GM23338 (cell line): ENCODE measurements at regions not wholly inside any gene's neighbourhood (a gene's known extent, or its start where the extent isn't known, plus 50 kb on each side); places are given as distances from the start of the nearest gene placed in this dataset.

ENCODE experiments used
- ATAC-seq: fragments of 200-7000 bp; cut with Tn5 transposase; 3 replicates; pipeline ENCODE4 v1.9.1; 2020
- DNase-seq: peaks from one replicate; pipeline ENCODE4 v3.0.0-alpha.2; 2015; ENCODE audit warnings: low spot score
- H2AFZ ChIP-seq: fragments of 200-600 bp; sonication (generic); 2 replicates; pipeline ENCODE4 v1.8.0; 2016; ENCODE audit warnings: antibody characterized with exemption, mild to moderate bottlenecking, moderate library complexity
- H3F3A ChIP-seq: fragments of 200-600 bp; sonication (generic); replicated peaks from 2 replicates; pipeline ENCODE4 v1.8.0; 2017; ENCODE audit warnings: antibody characterized with exemption, mixed run types, low read depth
- H3K27ac ChIP-seq: fragments of 200-600 bp; sonication (generic); 2 replicates; pipeline ENCODE4 v1.6.1; 2016; ENCODE audit warnings: low read depth
- H3K27me3 ChIP-seq: fragments of 200-600 bp; sonication (generic); 2 replicates; pipeline ENCODE4 v1.8.0; 2016; ENCODE audit warnings: mild to moderate bottlenecking, mixed run types, moderate library complexity; ENCODE audit not compliant: insufficient read depth
- H3K36me3 ChIP-seq: fragments of 200-600 bp; sonication (generic); 2 replicates; pipeline ENCODE4 v1.8.0; 2016; ENCODE audit warnings: mild to moderate bottlenecking; ENCODE audit not compliant: insufficient read depth
- H3K4me1 ChIP-seq: fragments of 200-600 bp; sonication (generic); 2 replicates; pipeline ENCODE4 v1.8.0; 2016; ENCODE audit warnings: mild to moderate bottlenecking, moderate library complexity; ENCODE audit not compliant: insufficient read depth
- H3K4me2 ChIP-seq: fragments of 200-600 bp; sonication (generic); 2 replicates; pipeline ENCODE4 v1.7.1; 2017; ENCODE audit warnings: mixed run types
- H3K4me3 ChIP-seq: fragments of 200-600 bp; sonication (generic); 2 replicates; pipeline ENCODE4 v1.6.1; 2016; ENCODE audit warnings: mixed run types
- H3K79me2 ChIP-seq: fragments of 200-600 bp; sonication (generic); replicated peaks from 2 replicates; pipeline ENCODE4 v1.8.0; 2017; ENCODE audit warnings: mild to moderate bottlenecking; ENCODE audit not compliant: insufficient read depth
- H3K9me2 ChIP-seq: fragments of 200-600 bp; sonication (generic); 2 replicates; pipeline ENCODE4 v1.8.0; 2017; ENCODE audit not compliant: insufficient read depth
- H4K20me1 ChIP-seq: fragments of 200-600 bp; sonication (generic); replicated peaks from 2 replicates; pipeline ENCODE4 v1.8.0; 2017; ENCODE audit warnings: mild to moderate bottlenecking; ENCODE audit not compliant: insufficient read depth
- H3K27ac Mint-ChIP-seq: 2 replicates; pipeline ENCODE4 v1.8.0; 2020; ENCODE audit warnings: inconsistent platforms, mild to moderate bottlenecking, moderate library complexity, mixed read lengths
- H3K27me3 Mint-ChIP-seq: 3 replicates; pipeline ENCODE4 v1.8.0; 2022; ENCODE audit warnings: low read depth, mild to moderate bottlenecking, moderate library complexity, mixed read lengths, inconsistent platforms; ENCODE audit not compliant: insufficient read depth, poor library complexity
- H3K36me3 Mint-ChIP-seq: 3 replicates; pipeline ENCODE4 v1.8.0; 2021; ENCODE audit warnings: low read depth, mild to moderate bottlenecking, inconsistent platforms, moderate library complexity, mixed read lengths
- H3K4me1 Mint-ChIP-seq: 3 replicates; pipeline ENCODE4 v1.8.0; 2020; ENCODE audit warnings: mild to moderate bottlenecking, inconsistent platforms, mixed read lengths
- H3K4me3 Mint-ChIP-seq: 3 replicates; pipeline ENCODE4 v1.8.0; 2021; ENCODE audit warnings: moderate library complexity, mild to moderate bottlenecking, inconsistent platforms, mixed read lengths
- H3K9me3 Mint-ChIP-seq: 3 replicates; pipeline ENCODE4 v1.8.0; 2020; ENCODE audit warnings: moderate library complexity, mild to moderate bottlenecking, inconsistent platforms, mixed read lengths
- CREB1 ChIP-seq: fragments of 250-450 bp; sonication (Bioruptor Pico); IDR thresholded peaks from 2 replicates; pipeline ENCODE4 v1.5.0; 2020; ENCODE audit warnings: low read depth, mild to moderate bottlenecking, moderate library complexity
- EZH2 ChIP-seq: fragments of 200-600 bp; sonication (generic); IDR thresholded peaks from one replicate; pipeline ENCODE4 v1.8.0; 2017; ENCODE audit warnings: antibody characterized with exemption, mild to moderate bottlenecking, low read depth; ENCODE audit not compliant: unreplicated experiment
- EZH2phosphoT487 ChIP-seq: fragments of 200-600 bp; sonication (generic); IDR thresholded peaks from one replicate; pipeline ENCODE4 v1.8.1; 2018; ENCODE audit warnings: antibody characterized with exemption; ENCODE audit not compliant: unreplicated experiment
- JUNB ChIP-seq: IDR thresholded peaks from one replicate; pipeline ENCODE4 v1.6.1; 2016; ENCODE audit warnings: antibody characterized with exemption; ENCODE audit not compliant: unreplicated experiment
- NANOG ChIP-seq: IDR thresholded peaks from 2 replicates; pipeline ENCODE4 v1.6.1; 2016; ENCODE audit warnings: antibody characterized with exemption, borderline replicate concordance
- POLR2AphosphoS5 ChIP-seq: IDR thresholded peaks from 2 replicates; pipeline ENCODE4 v1.6.1; 2016; ENCODE audit warnings: antibody characterized with exemption, low read depth
- STAT1 ChIP-seq: IDR thresholded peaks from one replicate; pipeline ENCODE4 v1.6.1; 2016; ENCODE audit warnings: antibody characterized with exemption; ENCODE audit not compliant: unreplicated experiment
- ZNF114 ChIP-seq: fragments of 250-450 bp; sonication (Bioruptor Pico); IDR thresholded peaks from 2 replicates; pipeline ENCODE4 v1.5.0; 2020; ENCODE audit warnings: mild to moderate bottlenecking, moderate library complexity
- TF ChIP-seq, protein P1 (sequence below): IDR thresholded peaks from one replicate; pipeline ENCODE4 v1.6.1; 2018; ENCODE audit warnings: antibody characterized with exemption; ENCODE audit not compliant: unreplicated experiment
- TF ChIP-seq, protein P2 (sequence below), 2 experiments: fragments of 200-600 bp in 1 of 2; sonication (generic) in 1 of 2; conservative IDR thresholded peaks; 2 replicates each; pipeline versions ENCODE4 v1.5.1 to v1.6.1; 2016 to 2017; ENCODE audit warnings: antibody characterized with exemption in 2 of 2, low read depth in 2 of 2, mild to moderate bottlenecking in 2 of 2, moderate library complexity in 1 of 2
- TF ChIP-seq, protein P3 (sequence below): IDR thresholded peaks from 2 replicates; pipeline ENCODE4 v1.6.1; 2016; ENCODE audit warnings: antibody characterized with exemption
- TF ChIP-seq, protein P4 (sequence below): fragments of 250-450 bp; sonication (Bioruptor Pico); IDR thresholded peaks from 2 replicates; pipeline ENCODE4 v1.5.0; 2020; ENCODE audit warnings: mild to moderate bottlenecking, moderate library complexity

DNA sequence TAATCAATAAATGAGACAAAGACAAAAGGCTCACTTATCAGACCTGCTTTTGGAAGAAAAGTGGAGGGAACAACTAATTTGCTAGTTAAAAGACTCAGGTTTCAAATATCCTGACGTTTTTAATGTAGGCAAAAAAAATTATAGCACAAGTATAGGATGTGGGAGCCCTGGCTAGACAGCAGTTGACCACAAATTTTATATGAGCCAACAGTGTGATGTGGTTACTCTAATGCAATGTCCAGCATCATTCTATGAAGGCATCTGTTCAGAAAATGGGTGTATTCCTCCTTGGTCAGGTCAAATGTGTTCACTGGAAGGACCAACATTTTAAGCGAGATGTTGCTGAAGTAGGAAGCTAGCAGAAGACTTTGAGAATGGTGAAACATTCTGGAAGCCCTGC is 237.4 kb downstream of the MAP2K6 start:
- H3K79me2 ChIP-seq, result no peaks in the 10 kb centered on the region
- no peaks in the 10 kb centered on the region for H3K27me3 ChIP-seq
- H3K27ac ChIP-seq, result no peak overlapping the region
- no peak for DNase-seq
- H4K20me1 ChIP-seq, result no peaks in the 10 kb centered on the region
- H2AFZ ChIP-seq, result no peak overlapping the region
- peaks cover 10% of the 10 kb centered on the region; the same call in 1 of the 2 replicates for H3K9me2 ChIP-seq
- ATAC-seq, result no peak
- H3K4me1 ChIP-seq, result no peaks in the 10 kb centered on the region
- no peaks in the 10 kb centered on the region for H3F3A ChIP-seq
- no peaks in the 10 kb centered on the region for H3K27me3 Mint-ChIP-seq
- H3K36me3 Mint-ChIP-seq, result no peaks in the 10 kb centered on the region
- no peak overlapping the region for H3K4me2 ChIP-seq
- peaks cover 4% of the 10 kb centered on the region; the same call in 1 of the 2 replicates for H3K36me3 ChIP-seq
- H3K4me3 Mint-ChIP-seq, result no peak overlapping the region
- no peak overlapping the region for H3K4me3 ChIP-seq
- H3K4me1 Mint-ChIP-seq, result peaks cover 3% of the 10 kb centered on the region; the same call in 2 of the 3 replicates
- H3K27ac Mint-ChIP-seq, result no peak overlapping the region
- TF ChIP-seq NANOG (no peak), EZH2phosphoT487 (no peak), ZNF114 (CRISPR knock-in tag) (no peak), JUNB (no peak), STAT1 (no peak), CREB1 (no peak), EZH2 (no peak), POLR2AphosphoS5 (no peak)
- TF ChIP-seq, protein P1, sequence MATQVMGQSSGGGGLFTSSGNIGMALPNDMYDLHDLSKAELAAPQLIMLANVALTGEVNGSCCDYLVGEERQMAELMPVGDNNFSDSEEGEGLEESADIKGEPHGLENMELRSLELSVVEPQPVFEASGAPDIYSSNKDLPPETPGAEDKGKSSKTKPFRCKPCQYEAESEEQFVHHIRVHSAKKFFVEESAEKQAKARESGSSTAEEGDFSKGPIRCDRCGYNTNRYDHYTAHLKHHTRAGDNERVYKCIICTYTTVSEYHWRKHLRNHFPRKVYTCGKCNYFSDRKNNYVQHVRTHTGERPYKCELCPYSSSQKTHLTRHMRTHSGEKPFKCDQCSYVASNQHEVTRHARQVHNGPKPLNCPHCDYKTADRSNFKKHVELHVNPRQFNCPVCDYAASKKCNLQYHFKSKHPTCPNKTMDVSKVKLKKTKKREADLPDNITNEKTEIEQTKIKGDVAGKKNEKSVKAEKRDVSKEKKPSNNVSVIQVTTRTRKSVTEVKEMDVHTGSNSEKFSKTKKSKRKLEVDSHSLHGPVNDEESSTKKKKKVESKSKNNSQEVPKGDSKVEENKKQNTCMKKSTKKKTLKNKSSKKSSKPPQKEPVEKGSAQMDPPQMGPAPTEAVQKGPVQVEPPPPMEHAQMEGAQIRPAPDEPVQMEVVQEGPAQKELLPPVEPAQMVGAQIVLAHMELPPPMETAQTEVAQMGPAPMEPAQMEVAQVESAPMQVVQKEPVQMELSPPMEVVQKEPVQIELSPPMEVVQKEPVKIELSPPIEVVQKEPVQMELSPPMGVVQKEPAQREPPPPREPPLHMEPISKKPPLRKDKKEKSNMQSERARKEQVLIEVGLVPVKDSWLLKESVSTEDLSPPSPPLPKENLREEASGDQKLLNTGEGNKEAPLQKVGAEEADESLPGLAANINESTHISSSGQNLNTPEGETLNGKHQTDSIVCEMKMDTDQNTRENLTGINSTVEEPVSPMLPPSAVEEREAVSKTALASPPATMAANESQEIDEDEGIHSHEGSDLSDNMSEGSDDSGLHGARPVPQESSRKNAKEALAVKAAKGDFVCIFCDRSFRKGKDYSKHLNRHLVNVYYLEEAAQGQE, result no peak
- TF ChIP-seq, protein P2, sequence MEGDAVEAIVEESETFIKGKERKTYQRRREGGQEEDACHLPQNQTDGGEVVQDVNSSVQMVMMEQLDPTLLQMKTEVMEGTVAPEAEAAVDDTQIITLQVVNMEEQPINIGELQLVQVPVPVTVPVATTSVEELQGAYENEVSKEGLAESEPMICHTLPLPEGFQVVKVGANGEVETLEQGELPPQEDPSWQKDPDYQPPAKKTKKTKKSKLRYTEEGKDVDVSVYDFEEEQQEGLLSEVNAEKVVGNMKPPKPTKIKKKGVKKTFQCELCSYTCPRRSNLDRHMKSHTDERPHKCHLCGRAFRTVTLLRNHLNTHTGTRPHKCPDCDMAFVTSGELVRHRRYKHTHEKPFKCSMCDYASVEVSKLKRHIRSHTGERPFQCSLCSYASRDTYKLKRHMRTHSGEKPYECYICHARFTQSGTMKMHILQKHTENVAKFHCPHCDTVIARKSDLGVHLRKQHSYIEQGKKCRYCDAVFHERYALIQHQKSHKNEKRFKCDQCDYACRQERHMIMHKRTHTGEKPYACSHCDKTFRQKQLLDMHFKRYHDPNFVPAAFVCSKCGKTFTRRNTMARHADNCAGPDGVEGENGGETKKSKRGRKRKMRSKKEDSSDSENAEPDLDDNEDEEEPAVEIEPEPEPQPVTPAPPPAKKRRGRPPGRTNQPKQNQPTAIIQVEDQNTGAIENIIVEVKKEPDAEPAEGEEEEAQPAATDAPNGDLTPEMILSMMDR (conservative IDR thresholded peaks at IDR 0.05; ENCODE audit: low read depth in 2 of 2), result no peak
- TF ChIP-seq, protein P3, sequence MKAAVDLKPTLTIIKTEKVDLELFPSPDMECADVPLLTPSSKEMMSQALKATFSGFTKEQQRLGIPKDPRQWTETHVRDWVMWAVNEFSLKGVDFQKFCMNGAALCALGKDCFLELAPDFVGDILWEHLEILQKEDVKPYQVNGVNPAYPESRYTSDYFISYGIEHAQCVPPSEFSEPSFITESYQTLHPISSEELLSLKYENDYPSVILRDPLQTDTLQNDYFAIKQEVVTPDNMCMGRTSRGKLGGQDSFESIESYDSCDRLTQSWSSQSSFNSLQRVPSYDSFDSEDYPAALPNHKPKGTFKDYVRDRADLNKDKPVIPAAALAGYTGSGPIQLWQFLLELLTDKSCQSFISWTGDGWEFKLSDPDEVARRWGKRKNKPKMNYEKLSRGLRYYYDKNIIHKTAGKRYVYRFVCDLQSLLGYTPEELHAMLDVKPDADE, result no peak
- TF ChIP-seq, protein P4, sequence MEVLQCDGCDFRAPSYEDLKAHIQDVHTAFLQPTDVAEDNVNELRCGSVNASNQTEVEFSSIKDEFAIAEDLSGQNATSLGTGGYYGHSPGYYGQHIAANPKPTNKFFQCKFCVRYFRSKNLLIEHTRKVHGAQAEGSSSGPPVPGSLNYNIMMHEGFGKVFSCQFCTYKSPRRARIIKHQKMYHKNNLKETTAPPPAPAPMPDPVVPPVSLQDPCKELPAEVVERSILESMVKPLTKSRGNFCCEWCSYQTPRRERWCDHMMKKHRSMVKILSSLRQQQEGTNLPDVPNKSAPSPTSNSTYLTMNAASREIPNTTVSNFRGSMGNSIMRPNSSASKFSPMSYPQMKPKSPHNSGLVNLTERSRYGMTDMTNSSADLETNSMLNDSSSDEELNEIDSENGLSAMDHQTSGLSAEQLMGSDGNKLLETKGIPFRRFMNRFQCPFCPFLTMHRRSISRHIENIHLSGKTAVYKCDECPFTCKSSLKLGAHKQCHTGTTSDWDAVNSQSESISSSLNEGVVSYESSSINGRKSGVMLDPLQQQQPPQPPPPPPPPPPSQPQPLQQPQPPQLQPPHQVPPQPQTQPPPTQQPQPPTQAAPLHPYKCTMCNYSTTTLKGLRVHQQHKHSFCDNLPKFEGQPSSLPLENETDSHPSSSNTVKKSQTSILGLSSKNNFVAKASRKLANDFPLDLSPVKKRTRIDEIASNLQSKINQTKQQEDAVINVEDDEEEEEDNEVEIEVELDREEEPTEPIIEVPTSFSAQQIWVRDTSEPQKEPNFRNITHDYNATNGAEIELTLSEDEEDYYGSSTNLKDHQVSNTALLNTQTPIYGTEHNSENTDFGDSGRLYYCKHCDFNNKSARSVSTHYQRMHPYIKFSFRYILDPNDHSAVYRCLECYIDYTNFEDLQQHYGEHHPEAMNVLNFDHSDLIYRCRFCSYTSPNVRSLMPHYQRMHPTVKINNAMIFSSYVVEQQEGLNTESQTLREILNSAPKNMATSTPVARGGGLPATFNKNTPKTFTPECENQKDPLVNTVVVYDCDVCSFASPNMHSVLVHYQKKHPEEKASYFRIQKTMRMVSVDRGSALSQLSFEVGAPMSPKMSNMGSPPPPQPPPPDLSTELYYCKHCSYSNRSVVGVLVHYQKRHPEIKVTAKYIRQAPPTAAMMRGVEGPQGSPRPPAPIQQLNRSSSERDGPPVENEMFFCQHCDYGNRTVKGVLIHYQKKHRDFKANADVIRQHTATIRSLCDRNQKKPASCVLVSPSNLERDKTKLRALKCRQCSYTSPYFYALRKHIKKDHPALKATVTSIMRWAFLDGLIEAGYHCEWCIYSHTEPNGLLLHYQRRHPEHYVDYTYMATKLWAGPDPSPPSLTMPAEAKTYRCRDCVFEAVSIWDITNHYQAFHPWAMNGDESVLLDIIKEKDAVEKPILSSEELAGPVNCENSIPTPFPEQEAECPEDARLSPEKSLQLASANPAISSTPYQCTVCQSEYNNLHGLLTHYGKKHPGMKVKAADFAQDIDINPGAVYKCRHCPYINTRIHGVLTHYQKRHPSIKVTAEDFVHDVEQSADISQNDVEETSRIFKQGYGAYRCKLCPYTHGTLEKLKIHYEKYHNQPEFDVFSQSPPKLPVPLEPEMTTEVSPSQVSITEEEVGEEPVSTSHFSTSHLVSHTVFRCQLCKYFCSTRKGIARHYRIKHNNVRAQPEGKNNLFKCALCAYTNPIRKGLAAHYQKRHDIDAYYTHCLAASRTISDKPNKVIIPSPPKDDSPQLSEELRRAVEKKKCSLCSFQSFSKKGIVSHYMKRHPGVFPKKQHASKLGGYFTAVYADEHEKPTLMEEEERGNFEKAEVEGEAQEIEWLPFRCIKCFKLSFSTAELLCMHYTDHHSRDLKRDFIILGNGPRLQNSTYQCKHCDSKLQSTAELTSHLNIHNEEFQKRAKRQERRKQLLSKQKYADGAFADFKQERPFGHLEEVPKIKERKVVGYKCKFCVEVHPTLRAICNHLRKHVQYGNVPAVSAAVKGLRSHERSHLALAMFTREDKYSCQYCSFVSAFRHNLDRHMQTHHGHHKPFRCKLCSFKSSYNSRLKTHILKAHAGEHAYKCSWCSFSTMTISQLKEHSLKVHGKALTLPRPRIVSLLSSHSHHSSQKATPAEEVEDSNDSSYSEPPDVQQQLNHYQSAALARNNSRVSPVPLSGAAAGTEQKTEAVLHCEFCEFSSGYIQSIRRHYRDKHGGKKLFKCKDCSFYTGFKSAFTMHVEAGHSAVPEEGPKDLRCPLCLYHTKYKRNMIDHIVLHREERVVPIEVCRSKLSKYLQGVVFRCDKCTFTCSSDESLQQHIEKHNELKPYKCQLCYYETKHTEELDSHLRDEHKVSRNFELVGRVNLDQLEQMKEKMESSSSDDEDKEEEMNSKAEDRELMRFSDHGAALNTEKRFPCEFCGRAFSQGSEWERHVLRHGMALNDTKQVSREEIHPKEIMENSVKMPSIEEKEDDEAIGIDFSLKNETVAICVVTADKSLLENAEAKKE (CRISPR knock-in tag), result no peak
- peaks cover 5% of the 10 kb centered on the region; the same call in 2 of the 3 replicates for H3K9me3 Mint-ChIP-seq
